Parathyroid adenoma (tissue), 2 donors: ENCODE measurements at regions not wholly inside any gene's neighbourhood (a gene's known extent, or its start where the extent isn't known, plus 50 kb on each side); places are given as distances from the start of the nearest gene placed in this dataset.

Source experiments
- H2AFZ ChIP-seq: fragments of 300-600 bp; sonication (generic); one replicate; pipeline ENCODE4 v1.7.0; 2017; ENCODE audit warnings: antibody characterized with exemption, mild to moderate bottlenecking
- H3K27ac ChIP-seq: fragments of 300-600 bp; sonication (generic); one replicate; pipeline ENCODE4 v1.7.0; 2017
- H3K27me3 ChIP-seq: fragments of 300-600 bp; sonication (generic); one replicate; pipeline ENCODE4 v1.7.0; 2017; ENCODE audit warnings: low read length; ENCODE audit not compliant: control insufficient read depth, insufficient read depth
- H3K36me3 ChIP-seq: fragments of 300-600 bp; sonication (generic); one replicate; pipeline ENCODE4 v1.7.0; 2017; ENCODE audit warnings: low read length; ENCODE audit not compliant: control insufficient read depth, insufficient read depth
- H3K4me1 ChIP-seq: fragments of 300-600 bp; sonication (generic); one replicate; pipeline ENCODE4 v1.7.0; 2017; ENCODE audit warnings: control low read depth
- H3K4me2 ChIP-seq: fragments of 300-600 bp; sonication (generic); one replicate; pipeline ENCODE4 v1.7.0; 2017; ENCODE audit warnings: low read length
- H3K4me3 ChIP-seq: fragments of 300-600 bp; sonication (generic); one replicate; pipeline ENCODE4 v1.7.0; 2017; ENCODE audit warnings: low read depth, low read length
- H3K79me2 ChIP-seq: fragments of 300-600 bp; sonication (generic); one replicate; pipeline ENCODE4 v1.7.0; 2017; ENCODE audit warnings: control low read depth
- H3K9ac ChIP-seq: fragments of 300-600 bp; sonication (generic); one replicate; pipeline ENCODE4 v1.7.0; 2017; ENCODE audit warnings: mild to moderate bottlenecking
- H3K9me3 ChIP-seq: fragments of 300-600 bp; sonication (generic); one replicate; pipeline ENCODE4 v1.7.0; 2017; ENCODE audit warnings: low read length; ENCODE audit not compliant: control insufficient read depth
- TF ChIP-seq, protein P1 (sequence below): fragments of 300-600 bp; sonication (generic); IDR thresholded peaks from one replicate; pipeline ENCODE4 v1.7.0; 2017; ENCODE audit warnings: antibody characterized with exemption, mild to moderate bottlenecking
- donor health status: primary hyperparathyroidism.

DNA sequence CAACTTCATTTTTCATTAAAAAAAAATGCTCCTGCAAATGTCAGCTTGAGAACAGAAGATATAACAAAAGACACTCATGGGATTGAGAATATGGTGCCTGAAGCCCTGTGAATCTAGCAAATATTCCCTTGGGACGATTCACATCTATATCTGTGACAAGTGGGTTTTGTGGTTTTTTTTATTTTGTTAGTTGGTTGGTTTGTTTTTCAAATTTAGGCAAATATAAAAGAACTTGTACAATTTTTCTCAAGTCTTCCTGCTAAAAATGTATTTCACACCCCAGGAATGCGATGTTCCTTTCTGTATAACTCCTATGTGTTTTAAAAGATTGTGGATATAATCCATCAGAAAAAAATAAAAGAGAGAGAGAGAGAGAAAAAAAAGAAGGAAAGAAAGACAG lies 1061.8 kb upstream of the ARRDC3 start:
- H3K9me3 ChIP-seq: no peaks in the 10 kb centered on the region
- no peaks in the 10 kb centered on the region for H3K36me3 ChIP-seq
- no peaks in the 10 kb centered on the region for H3K79me2 ChIP-seq
- no peak overlapping the region for H3K4me2 ChIP-seq
- no peaks in the 10 kb centered on the region for H3K27me3 ChIP-seq
- no peak overlapping the region for H2AFZ ChIP-seq
- H3K27ac ChIP-seq: no peak overlapping the region
- no peak overlapping the region for H3K9ac ChIP-seq
- no peaks in the 10 kb centered on the region for H3K4me1 ChIP-seq
- TF ChIP-seq, protein P1, sequence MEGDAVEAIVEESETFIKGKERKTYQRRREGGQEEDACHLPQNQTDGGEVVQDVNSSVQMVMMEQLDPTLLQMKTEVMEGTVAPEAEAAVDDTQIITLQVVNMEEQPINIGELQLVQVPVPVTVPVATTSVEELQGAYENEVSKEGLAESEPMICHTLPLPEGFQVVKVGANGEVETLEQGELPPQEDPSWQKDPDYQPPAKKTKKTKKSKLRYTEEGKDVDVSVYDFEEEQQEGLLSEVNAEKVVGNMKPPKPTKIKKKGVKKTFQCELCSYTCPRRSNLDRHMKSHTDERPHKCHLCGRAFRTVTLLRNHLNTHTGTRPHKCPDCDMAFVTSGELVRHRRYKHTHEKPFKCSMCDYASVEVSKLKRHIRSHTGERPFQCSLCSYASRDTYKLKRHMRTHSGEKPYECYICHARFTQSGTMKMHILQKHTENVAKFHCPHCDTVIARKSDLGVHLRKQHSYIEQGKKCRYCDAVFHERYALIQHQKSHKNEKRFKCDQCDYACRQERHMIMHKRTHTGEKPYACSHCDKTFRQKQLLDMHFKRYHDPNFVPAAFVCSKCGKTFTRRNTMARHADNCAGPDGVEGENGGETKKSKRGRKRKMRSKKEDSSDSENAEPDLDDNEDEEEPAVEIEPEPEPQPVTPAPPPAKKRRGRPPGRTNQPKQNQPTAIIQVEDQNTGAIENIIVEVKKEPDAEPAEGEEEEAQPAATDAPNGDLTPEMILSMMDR: no peak
- no peak overlapping the region for H3K4me3 ChIP-seq

GRCh38 chr5:92435781-92436180 lies 1052.7 kb upstream of the ARRDC3 start:
- TF ChIP-seq, protein P1: no peak
- H3K79me2 ChIP-seq: no peaks in the 10 kb centered on the region
- H3K27ac ChIP-seq: no peak overlapping the region
- no peaks in the 10 kb centered on the region for H3K4me1 ChIP-seq
- no peaks in the 10 kb centered on the region for H3K27me3 ChIP-seq
- no peak overlapping the region for H3K4me2 ChIP-seq
- no peak overlapping the region for H2AFZ ChIP-seq
- H3K36me3 ChIP-seq: no peaks in the 10 kb centered on the region
- no peaks in the 10 kb centered on the region for H3K9me3 ChIP-seq
- no peak overlapping the region for H3K9ac ChIP-seq
- H3K4me3 ChIP-seq: no peak overlapping the region

- Histone ChIP-seq H3K4me2 (no peak overlapping the region), H3K9ac (no peak overlapping the region), H3K79me2 (no peaks in the 10 kb centered on the region), H2AFZ (no peak overlapping the region), H3K4me1 (no peaks in the 10 kb centered on the region), H3K27ac (no peak overlapping the region), H3K9me3 (no peaks in the 10 kb centered on the region), H3K27me3 (no peaks in the 10 kb centered on the region), H3K4me3 (no peak overlapping the region), H3K36me3 (no peaks in the 10 kb centered on the region)
- TF ChIP-seq, protein P1: no peak
These were observed 1046.5 kb upstream of the ARRDC3 start for GRCh38 chr5:92429646-92430045.

DNA sequence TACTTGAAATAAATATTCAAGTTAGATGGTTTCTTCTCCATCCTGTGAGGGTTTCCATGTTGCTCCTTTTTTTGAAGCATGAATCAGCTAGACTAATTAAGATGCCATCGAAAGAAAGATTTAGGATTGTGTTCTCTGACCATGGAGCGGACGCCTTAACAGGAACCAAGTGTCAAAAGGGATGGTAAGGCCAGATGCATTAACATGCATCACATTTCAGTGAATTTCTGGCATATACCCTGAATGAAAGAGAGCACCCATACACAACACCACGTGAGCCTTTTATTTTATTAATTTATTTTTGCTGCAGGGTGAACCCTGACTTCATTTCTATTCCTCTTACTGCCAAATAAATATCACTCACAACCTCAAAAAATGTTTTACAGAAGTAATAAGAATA lies 1045.3 kb upstream of the ARRDC3 start:
- Histone ChIP-seq H3K4me3 (no peak overlapping the region), H3K27ac (no peak overlapping the region), H3K79me2 (no peaks in the 10 kb centered on the region), H3K27me3 (no peaks in the 10 kb centered on the region), H3K9ac (no peak overlapping the region), H3K9me3 (no peaks in the 10 kb centered on the region), H3K4me2 (no peak overlapping the region), H3K36me3 (no peaks in the 10 kb centered on the region), H2AFZ (no peak overlapping the region), H3K4me1 (no peaks in the 10 kb centered on the region)
- TF ChIP-seq, protein P1: no peak

- H3K27ac ChIP-seq: no peak overlapping the region
- H3K36me3 ChIP-seq: no peaks in the 10 kb centered on the region
- TF ChIP-seq, protein P1: no peak
- H3K4me2 ChIP-seq: no peak overlapping the region
- no peak overlapping the region for H3K4me3 ChIP-seq
- no peaks in the 10 kb centered on the region for H3K79me2 ChIP-seq
- no peaks in the 10 kb centered on the region for H3K4me1 ChIP-seq
- no peak overlapping the region for H3K9ac ChIP-seq
- no peak overlapping the region for H2AFZ ChIP-seq
- H3K27me3 ChIP-seq: no peaks in the 10 kb centered on the region
- no peaks in the 10 kb centered on the region for H3K9me3 ChIP-seq
These were observed 1041.8 kb upstream of the ARRDC3 start for GRCh38 chr5:92424785-92425426.
